ENCODE measurements at regions not wholly inside any gene's neighbourhood (a gene's known extent, or its start where the extent isn't known, plus 50 kb on each side); places are given as distances from the start of the nearest gene placed in this dataset.

GRCh38 chr15:25624504-25625177 lies 185.8 kb upstream of the UBE3A start:
- H3K4me3 ChIP-seq (ENCODE audit: low read depth, low read length): no peak overlapping the region
- no peak for DNase-seq (ENCODE audit: low read depth)

DNA sequence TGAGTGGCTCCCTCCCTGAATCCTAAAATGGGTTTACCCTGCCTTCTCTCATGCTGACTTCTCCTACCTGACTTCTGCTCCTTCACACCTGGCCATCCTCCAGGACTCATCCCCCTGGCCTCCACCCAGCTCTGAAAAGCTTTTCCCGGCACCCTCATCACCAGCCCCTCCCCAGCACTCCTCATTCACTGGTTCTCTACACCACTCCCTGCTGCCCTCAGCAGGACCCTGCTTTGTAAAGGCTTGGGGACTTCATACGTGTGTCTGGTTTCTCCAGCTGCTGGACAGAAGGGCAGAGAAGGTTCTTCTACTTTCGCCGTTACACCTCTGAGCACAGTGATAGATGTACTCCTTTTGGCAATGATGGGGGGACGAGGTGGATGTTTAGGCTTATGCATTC lies 184.9 kb upstream of the UBE3A start:
- no peak overlapping the region for H3K4me3 ChIP-seq (ENCODE audit: low read depth, low read length)
- no peak for DNase-seq (ENCODE audit: low read depth)

- no peak overlapping the region for H3K4me3 ChIP-seq (ENCODE audit: low read depth, low read length)
- no peak for DNase-seq (ENCODE audit: low read depth)
Measured at GRCh38 chr15:25620466-25620865, 181.6 kb upstream of the UBE3A start.

DNA sequence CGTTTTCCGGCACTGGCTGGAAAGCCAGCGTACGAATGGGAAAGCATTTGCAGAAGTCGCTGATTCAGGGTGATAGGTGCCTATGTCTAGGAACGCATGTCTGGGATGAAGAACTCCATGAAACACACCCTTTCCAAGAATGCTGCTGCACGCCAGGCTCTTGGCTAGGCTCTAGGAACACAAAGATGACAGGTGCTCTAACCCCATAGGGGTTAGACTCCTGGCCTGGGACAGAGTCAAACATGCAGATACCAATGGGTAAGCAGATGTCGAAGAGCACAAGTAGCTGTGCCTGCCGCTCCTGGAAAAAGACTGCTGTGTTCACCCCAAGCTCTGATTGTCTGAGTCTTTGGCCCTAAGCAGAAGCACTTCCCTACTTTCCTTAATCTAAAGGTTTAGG lies 180.9 kb upstream of the UBE3A start:
- no peak for DNase-seq (ENCODE audit: low read depth)
- H3K4me3 ChIP-seq (ENCODE audit: low read depth, low read length): no peak overlapping the region

DNA sequence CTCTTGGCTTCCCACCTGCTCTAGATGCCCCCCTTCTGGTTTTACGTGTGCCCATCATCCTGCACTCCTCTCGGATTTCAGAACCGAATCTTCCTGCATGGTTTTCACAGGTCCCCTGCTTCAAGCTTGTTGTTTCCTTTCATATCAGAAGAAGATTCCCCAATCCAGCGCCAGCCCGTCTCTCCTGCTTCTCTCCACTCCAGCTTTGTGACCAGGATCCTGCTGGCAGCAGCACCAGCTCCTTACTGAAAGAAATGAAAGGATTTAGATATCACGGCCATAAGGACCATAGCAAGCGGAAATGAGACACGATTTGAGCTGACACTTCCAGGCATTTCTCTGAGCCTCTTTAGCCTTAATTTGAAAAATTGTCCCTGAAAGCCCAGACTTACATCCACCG lies 180.3 kb upstream of the UBE3A start:
- H3K4me3 ChIP-seq (ENCODE audit: low read depth, low read length): no peak overlapping the region
- DNase-seq (ENCODE audit: low read depth): no peak

GRCh38 chr15:25618161-25618560 lies 179.3 kb upstream of the UBE3A start:
- no peak for DNase-seq (ENCODE audit: low read depth)

DNA sequence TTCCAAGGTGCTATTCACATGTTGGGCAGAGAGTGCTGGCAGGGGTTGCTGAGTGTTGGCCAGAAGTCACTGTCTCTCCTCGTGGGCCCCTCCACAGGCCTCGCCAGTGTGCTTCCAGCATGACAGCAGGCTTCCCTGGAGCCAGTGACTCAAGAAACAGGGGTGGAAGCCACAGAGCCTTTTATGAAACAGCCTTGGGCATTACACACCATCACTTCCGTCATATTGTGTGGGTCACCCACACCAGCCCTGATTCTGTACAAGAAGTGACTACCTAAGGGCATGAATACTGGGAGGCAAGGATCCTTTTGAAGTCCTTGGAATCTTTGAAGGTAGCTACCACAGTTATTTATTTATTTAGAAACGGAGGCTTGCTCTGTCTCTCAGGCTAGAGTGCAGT lies 177.6 kb upstream of the UBE3A start:
- no peak for DNase-seq (ENCODE audit: low read depth)
- no peak overlapping the region for H3K4me3 ChIP-seq (ENCODE audit: low read depth, low read length)

More at GRCh38 chr15:25618161-25618560, 179.3 kb upstream of the UBE3A start:
- H3K4me3 ChIP-seq (ENCODE audit: low read depth, low read length): no peak overlapping the region

GRCh38 chr15:25613134-25613533 lies 174.3 kb upstream of the UBE3A start:
- DNase-seq (ENCODE audit: low read depth): no peak
- no peak overlapping the region for H3K4me3 ChIP-seq (ENCODE audit: low read depth, low read length)

DNA sequence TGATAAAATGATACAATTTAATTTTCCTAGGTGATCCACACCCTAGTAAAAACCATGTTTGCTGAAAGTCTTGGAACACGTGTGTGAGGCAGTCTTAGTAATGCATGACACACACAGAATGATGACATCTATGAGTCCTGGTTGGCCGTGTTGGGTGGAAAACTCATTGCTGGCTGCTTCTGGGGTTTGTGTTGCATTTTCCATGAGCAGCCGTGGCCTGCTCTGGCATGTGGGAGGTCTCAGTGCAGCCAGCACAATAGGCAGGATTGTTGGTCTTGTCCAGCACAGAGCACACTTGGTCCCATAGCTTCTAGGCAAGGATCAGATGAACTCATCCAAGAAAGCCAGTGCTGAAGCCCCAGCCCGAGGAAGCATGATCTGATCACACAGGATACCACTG lies 172.8 kb upstream of the UBE3A start:
- no peak for DNase-seq (ENCODE audit: low read depth)

GRCh38 chr15:25609371-25609770 lies 170.5 kb upstream of the UBE3A start:
- DNase-seq (ENCODE audit: low read depth): no peak
- H3K4me3 ChIP-seq (ENCODE audit: low read depth, low read length): no peak overlapping the region

More for the DNA sequence above, 172.8 kb upstream of the UBE3A start:
- H3K4me3 ChIP-seq (ENCODE audit: low read depth, low read length): no peak overlapping the region

GRCh38 chr15:25608926-25609325 lies 170.1 kb upstream of the UBE3A start:
- H3K4me3 ChIP-seq (ENCODE audit: low read depth, low read length): no peak overlapping the region
- no peak for DNase-seq (ENCODE audit: low read depth)

DNA sequence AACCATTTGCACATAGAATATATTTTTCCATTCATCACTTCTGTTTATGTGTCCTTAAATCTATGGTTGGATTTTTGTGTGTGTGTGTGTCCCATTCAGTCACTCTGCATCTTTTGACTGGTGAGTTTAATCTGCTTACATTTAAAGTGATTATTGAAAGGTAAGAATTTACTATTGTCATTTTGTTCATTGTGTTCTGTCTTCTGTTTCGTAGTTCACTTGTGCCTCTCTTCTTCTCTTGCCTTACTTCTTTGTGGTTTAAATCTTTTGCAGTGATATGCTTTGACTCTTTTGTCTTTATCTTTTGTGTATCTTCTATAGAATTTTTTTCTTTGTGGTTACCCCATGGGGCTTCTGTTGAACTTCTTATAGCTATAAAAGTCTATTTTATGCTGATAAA lies 166.3 kb upstream of the UBE3A start:
- no peak overlapping the region for H3K4me3 ChIP-seq (ENCODE audit: low read depth, low read length)
- DNase-seq (ENCODE audit: low read depth): no peak

DNA sequence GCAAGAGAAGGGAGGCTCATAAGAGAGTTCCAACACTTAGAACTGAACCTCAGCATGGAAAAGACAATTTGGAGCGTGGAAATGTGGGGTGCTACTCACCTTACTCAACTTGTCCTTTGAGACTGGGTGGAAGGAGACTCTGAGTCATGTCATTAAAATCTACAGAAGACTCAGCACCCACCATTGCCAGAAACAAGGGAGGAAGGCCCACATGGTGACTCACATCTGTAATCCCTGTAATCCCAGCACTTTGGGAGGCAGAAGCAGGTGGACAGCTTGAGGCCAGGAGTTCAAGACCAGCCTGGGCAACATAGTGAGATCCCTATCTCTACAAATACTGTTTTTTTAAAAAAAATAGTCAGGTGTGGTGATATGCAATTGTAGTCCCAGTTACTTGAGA lies 161.9 kb upstream of the UBE3A start:
- no peak overlapping the region for H3K4me3 ChIP-seq (ENCODE audit: low read depth, low read length)
- no peak for DNase-seq (ENCODE audit: low read depth)

- no peak for DNase-seq (ENCODE audit: low read depth)
- H3K4me3 ChIP-seq (ENCODE audit: low read depth, low read length): no peak overlapping the region
Measured at GRCh38 chr15:25597571-25597970, 158.7 kb upstream of the UBE3A start.

- H3K4me3 ChIP-seq (ENCODE audit: low read depth, low read length): peak overlapping the region; percentile 21
- DNase-seq (ENCODE audit: low read depth): no peak
Measured at GRCh38 chr15:25596644-25597562, 158.1 kb upstream of the UBE3A start.

- H3K4me3 ChIP-seq (ENCODE audit: low read depth, low read length): no peak overlapping the region
- DNase-seq (ENCODE audit: low read depth): no peak
Measured at GRCh38 chr15:25587616-25588340, 149.0 kb upstream of the UBE3A start.

DNA sequence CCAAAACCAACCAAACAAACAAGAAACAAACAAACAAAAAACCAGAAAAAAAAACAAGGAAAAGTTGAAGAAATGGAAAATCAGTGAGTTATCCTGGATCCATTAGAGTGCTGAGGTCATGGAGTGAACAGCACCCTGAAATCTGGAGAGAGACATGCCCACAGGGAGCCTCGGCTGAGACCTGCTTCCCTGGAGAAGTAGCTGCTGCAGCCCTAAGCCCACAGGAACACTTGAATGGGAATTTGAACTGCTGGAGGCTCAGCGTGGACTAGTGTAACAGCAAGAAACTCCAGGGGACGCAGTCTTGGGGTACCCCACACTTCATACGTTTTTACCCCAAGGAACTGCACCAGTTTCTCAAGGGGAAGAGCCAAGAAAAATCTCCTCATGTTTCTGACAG lies 144.1 kb upstream of the UBE3A start:
- DNase-seq (ENCODE audit: low read depth): no peak
- no peak overlapping the region for H3K4me3 ChIP-seq (ENCODE audit: low read depth, low read length)

DNA sequence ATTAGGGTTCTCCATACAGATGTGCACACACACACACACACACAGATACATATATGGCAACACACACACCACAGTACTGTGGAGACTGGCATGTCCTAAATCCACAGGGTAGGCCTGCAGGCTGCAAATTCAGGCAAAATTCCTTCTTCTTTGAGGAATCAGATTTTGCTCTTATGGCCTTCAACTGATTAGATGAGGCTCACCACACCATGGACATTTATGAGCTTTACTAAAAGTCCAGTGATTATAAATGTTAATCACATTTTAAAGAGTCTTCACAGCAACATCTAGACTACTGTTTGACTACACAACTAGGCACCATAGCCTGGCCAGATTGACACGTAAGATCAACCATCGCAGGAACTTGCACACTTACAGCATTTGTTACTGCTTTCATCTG lies 140.3 kb upstream of the UBE3A start:
- no peak overlapping the region for H3K4me3 ChIP-seq (ENCODE audit: low read depth, low read length)

GRCh38 chr15:25572191-25572590 lies 133.4 kb upstream of the UBE3A start:
- H3K4me3 ChIP-seq (ENCODE audit: low read depth, low read length): no peak overlapping the region
- DNase-seq (ENCODE audit: low read depth): no peak

More for the DNA sequence above, 140.3 kb upstream of the UBE3A start:
- DNase-seq (ENCODE audit: low read depth): no peak

GRCh38 chr15:25568751-25569150 lies 129.9 kb upstream of the UBE3A start:
- no peak for DNase-seq (ENCODE audit: low read depth)
- no peak overlapping the region for H3K4me3 ChIP-seq (ENCODE audit: low read depth, low read length)

All from skeletal muscle cell (primary cell).